ENCODE measurements at regions not wholly inside any gene's neighbourhood (a gene's known extent, or its start where the extent isn't known, plus 50 kb on each side); places are given as distances from the start of the nearest gene placed in this dataset.

DNA sequence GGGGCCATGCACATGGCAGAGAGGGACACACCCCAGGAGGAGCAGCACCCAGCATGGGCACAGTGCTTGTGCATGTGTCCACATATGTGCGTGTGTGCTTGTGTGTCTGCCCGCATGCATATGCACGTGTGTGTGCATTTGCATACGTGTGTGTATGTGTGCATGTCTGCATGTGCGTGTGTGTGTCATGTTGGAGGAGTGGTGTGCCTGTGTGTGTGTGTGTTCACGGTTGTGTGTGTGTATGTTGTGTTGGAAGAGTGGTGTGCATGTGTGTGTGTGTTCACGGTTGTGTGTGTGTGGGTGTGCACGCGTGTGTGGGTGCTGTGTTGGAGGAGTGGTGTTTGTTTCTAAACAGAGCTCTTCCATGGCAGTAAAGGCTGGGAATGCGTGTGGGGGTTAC is 50.7 kb upstream of the SLCO4A1 start:
- Histone ChIP-seq H3K27me3 (ENCODE audit: insufficient read depth, low read length) (no peaks in the 10 kb centered on the region), H3K9me3 (ENCODE audit: low read length) (no peaks in the 10 kb centered on the region), H3F3A (ENCODE audit: insufficient read depth, low read length) (no peaks in the 10 kb centered on the region), H3K4me1 (ENCODE audit: insufficient read depth, low read length, severe bottlenecking) (no peaks in the 10 kb centered on the region), H4K20me1 (ENCODE audit: insufficient read depth, low read length) (no peaks in the 10 kb centered on the region), H3K9ac (ENCODE audit: low read length) (no peak overlapping the region), H3K36me3 (ENCODE audit: insufficient read depth, low read length) (no peaks in the 10 kb centered on the region), H3K9me2 (ENCODE audit: low read depth, low read length) (no peaks in the 10 kb centered on the region), H3K4me3 (ENCODE audit: low read depth, low read length, poor library complexity, severe bottlenecking) (no peak overlapping the region), H3K27ac (ENCODE audit: low read depth, low read length, poor library complexity, severe bottlenecking) (no peak overlapping the region), H3K4me2 (ENCODE audit: low read length) (no peak overlapping the region), H3K79me2 (ENCODE audit: insufficient read depth, low read length) (no peaks in the 10 kb centered on the region), H2AFZ (ENCODE audit: low read length) (no peak overlapping the region)
- no peak for TF ChIP-seq EZH2 (IDR thresholded peaks at IDR 0.05; ENCODE audit: borderline replicate concordance, low read length)
- TF ChIP-seq, protein P1, sequence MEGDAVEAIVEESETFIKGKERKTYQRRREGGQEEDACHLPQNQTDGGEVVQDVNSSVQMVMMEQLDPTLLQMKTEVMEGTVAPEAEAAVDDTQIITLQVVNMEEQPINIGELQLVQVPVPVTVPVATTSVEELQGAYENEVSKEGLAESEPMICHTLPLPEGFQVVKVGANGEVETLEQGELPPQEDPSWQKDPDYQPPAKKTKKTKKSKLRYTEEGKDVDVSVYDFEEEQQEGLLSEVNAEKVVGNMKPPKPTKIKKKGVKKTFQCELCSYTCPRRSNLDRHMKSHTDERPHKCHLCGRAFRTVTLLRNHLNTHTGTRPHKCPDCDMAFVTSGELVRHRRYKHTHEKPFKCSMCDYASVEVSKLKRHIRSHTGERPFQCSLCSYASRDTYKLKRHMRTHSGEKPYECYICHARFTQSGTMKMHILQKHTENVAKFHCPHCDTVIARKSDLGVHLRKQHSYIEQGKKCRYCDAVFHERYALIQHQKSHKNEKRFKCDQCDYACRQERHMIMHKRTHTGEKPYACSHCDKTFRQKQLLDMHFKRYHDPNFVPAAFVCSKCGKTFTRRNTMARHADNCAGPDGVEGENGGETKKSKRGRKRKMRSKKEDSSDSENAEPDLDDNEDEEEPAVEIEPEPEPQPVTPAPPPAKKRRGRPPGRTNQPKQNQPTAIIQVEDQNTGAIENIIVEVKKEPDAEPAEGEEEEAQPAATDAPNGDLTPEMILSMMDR (IDR thresholded peaks at IDR 0.05; ENCODE audit: low read length), result no peak
